ENCODE measurements at regions not wholly inside any gene's neighbourhood (a gene's known extent, or its start where the extent isn't known, plus 50 kb on each side); places are given as distances from the start of the nearest gene placed in this dataset.

DNA sequence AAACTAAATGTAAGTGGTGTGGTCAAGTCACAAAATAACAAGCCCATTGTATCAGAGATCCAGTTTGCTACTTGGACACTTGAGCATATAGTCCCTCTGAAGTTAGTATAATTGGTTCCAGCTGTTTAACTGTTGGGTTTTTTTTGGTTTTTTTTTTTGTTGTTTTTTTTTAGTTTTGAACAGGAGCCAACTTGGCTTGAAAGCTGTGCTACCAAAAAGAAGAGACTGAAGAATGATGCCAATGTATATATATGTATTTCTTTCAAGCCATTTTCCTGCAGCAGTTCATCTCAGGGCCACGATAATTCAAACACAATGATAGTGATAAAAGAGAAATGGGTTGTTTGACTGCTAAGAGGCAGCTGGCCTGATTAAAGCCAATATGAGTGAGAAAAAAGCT is 138.3 kb downstream of the PCDH18 start:
- no peaks in the 10 kb centered on the region for H3K9me3 ChIP-seq (ENCODE audit: control insufficient read depth, insufficient read depth, low read length)
- no peaks in the 10 kb centered on the region for H3K27me3 ChIP-seq (ENCODE audit: control insufficient read depth, insufficient read depth, low read length)
- H3K4me3 ChIP-seq (ENCODE audit: low read depth, low read length), result no peak overlapping the region
- DNase-seq (ENCODE audit: low read depth, low spot score), result no peak
- TF ChIP-seq, protein P1, sequence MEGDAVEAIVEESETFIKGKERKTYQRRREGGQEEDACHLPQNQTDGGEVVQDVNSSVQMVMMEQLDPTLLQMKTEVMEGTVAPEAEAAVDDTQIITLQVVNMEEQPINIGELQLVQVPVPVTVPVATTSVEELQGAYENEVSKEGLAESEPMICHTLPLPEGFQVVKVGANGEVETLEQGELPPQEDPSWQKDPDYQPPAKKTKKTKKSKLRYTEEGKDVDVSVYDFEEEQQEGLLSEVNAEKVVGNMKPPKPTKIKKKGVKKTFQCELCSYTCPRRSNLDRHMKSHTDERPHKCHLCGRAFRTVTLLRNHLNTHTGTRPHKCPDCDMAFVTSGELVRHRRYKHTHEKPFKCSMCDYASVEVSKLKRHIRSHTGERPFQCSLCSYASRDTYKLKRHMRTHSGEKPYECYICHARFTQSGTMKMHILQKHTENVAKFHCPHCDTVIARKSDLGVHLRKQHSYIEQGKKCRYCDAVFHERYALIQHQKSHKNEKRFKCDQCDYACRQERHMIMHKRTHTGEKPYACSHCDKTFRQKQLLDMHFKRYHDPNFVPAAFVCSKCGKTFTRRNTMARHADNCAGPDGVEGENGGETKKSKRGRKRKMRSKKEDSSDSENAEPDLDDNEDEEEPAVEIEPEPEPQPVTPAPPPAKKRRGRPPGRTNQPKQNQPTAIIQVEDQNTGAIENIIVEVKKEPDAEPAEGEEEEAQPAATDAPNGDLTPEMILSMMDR (IDR thresholded peaks at IDR 0.05; ENCODE audit: low read depth, low read length), result no peak
- no peak overlapping the region for H3K27ac ChIP-seq (ENCODE audit: low read depth, low read length)
- POLR2A ChIA-PET, result interaction anchor here (0.8 kb wide), 1 partner anchor 62 kb away, joined by 6 read pairs; no protein-coding TSS in a partner anchor
- CTCF ChIA-PET, result no interaction called here

DNA sequence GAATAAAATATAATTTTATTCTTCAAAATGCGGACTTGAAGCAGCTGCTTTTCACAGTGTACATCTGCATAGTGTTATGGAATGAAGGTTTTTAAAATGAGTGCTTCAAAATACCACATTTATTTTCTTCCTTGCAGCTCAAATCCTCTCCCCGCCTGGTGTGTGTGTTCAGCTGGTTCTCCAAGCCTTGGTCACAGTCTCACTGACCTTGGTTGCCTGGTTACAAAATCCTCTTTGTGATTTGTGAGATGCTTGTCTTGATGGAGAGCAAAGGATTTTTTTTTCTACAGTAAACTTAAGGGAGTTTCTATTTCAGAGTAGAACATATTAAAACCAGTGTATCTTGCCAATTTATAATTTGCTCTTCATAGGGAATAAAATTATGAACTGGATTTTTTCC is 139.2 kb downstream of the PCDH18 start:
- no peak overlapping the region for H3K4me3 ChIP-seq (ENCODE audit: low read depth, low read length)
- CTCF ChIA-PET, result interaction anchor here (1.3 kb wide), 1 partner anchor 269 kb away, joined by 4 read pairs; no protein-coding TSS in a partner anchor
- H3K27ac ChIP-seq (ENCODE audit: low read depth, low read length), result no peak overlapping the region
- no peaks in the 10 kb centered on the region for H3K9me3 ChIP-seq (ENCODE audit: control insufficient read depth, insufficient read depth, low read length)
- DNase-seq (ENCODE audit: low read depth, low spot score), result no peak
- no peaks in the 10 kb centered on the region for H3K27me3 ChIP-seq (ENCODE audit: control insufficient read depth, insufficient read depth, low read length)
- POLR2A ChIA-PET, result no interaction called here
- TF ChIP-seq, protein P1 (IDR thresholded peaks at IDR 0.05; ENCODE audit: low read depth, low read length), result no peak

DNA sequence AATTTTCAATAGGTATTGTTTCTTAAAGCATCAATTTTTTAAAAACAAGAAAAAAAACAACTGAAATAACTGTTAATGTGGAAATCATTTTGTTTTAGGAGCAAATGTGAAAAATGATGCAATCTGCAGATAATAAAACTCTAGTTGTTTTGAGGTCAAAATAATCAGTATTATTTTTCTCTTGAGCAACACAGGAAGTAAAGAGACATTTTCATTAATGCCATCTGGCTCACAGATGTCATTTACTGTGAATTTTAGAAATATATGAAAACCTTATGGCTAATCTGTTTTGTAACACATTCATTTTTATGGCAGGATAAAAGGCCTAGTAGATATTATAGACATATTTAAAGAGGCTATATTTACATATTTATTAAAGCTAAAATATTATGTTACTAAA is 141.6 kb downstream of the PCDH18 start:
- ChIA-PET POLR2A (no interaction called here), CTCF (no interaction called here)
- TF ChIP-seq, protein P1 (IDR thresholded peaks at IDR 0.05; ENCODE audit: low read depth, low read length), result no peak
- H3K9me3 ChIP-seq (ENCODE audit: control insufficient read depth, insufficient read depth, low read length), result no peaks in the 10 kb centered on the region
- H3K27ac ChIP-seq (ENCODE audit: low read depth, low read length), result no peak overlapping the region
- H3K4me3 ChIP-seq (ENCODE audit: low read depth, low read length), result no peak overlapping the region
- no peaks in the 10 kb centered on the region for H3K27me3 ChIP-seq (ENCODE audit: control insufficient read depth, insufficient read depth, low read length)
- DNase-seq (ENCODE audit: low read depth, low spot score), result no peak

DNA sequence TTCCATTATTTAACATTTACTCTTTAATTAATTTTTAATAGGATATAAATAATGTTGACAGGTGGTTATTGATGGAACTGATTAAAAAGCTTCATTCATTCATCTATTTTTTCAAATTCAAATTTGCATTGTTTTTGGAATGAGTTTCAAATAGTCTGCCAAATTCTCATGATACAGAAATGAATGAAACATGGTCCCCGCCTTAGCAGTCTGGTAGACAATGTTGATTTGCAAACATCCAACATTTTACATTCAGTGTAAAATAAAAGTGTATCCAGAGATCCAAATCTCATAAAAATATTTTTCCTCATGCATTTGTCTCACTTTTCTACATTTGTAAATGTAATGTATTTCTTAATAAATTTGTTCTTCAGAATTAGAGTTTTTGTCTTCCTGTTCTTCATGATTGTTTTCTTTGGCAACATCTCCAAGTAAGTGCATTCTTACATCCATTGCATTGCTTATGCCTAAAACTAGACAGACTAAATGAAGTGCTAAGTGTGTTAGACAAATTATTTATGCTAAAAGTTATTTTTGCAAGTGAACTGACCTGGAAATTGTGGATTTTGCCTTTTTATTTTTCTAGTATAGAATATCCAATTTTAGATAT is 142.3 kb downstream of the PCDH18 start:
- Histone ChIP-seq H3K27ac (ENCODE audit: low read depth, low read length) (no peak overlapping the region), H3K4me3 (ENCODE audit: low read depth, low read length) (no peak overlapping the region), H3K27me3 (ENCODE audit: control insufficient read depth, insufficient read depth, low read length) (no peaks in the 10 kb centered on the region), H3K9me3 (ENCODE audit: control insufficient read depth, insufficient read depth, low read length) (no peaks in the 10 kb centered on the region)
- DNase-seq (ENCODE audit: low read depth, low spot score), result no peak
- TF ChIP-seq, protein P1 (IDR thresholded peaks at IDR 0.05; ENCODE audit: low read depth, low read length), result no peak
- CTCF ChIA-PET, result no interaction called here
- POLR2A ChIA-PET, result no interaction called here

DNA sequence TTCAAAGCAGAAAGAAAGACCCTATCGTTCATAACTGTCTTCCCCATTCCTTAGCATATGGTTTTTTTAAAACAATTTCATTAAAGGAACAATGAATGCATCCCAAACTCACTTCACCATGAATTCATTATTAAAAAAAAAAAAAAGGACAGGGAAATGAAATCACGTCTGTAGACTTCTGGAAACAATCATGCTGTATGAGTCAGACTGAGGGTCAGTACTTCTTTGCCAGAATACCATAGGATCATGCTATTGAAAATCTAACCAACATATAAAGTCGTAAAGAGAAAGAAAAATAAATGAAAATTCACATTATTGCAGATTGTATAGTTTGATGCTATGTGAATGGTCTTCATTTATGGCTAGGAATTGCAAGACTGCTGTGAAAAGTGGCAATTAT is 144.4 kb downstream of the PCDH18 start:
- H3K27ac ChIP-seq (ENCODE audit: low read depth, low read length), result no peak overlapping the region
- H3K4me3 ChIP-seq (ENCODE audit: low read depth, low read length), result no peak overlapping the region
- H3K27me3 ChIP-seq (ENCODE audit: control insufficient read depth, insufficient read depth, low read length), result no peaks in the 10 kb centered on the region
- ChIA-PET POLR2A (no interaction called here), CTCF (no interaction called here)
- TF ChIP-seq, protein P1 (IDR thresholded peaks at IDR 0.05; ENCODE audit: low read depth, low read length), result no peak
- H3K9me3 ChIP-seq (ENCODE audit: control insufficient read depth, insufficient read depth, low read length), result no peaks in the 10 kb centered on the region
- DNase-seq (ENCODE audit: low read depth, low spot score), result peak; percentile 39
